IPS-20b (cell line): ENCODE measurements at regions not wholly inside any gene's neighbourhood (a gene's known extent, or its start where the extent isn't known, plus 50 kb on each side); places are given as distances from the start of the nearest gene placed in this dataset.
"Not testable (repeated sequence)": the region's sequence is repeated elsewhere in the genome, so short reads cannot be mapped to it uniquely, and the experiment has no call there.

ENCODE experiments used
- H3K27ac ChIP-seq: one replicate; pipeline ENCODE4 v1.5.1; 2013; ENCODE audit warnings: low read length
- H3K27me3 ChIP-seq: 2 replicates; pipeline ENCODE4 v1.6.1; 2013; ENCODE audit warnings: mild to moderate bottlenecking, low read length, inconsistent platforms; ENCODE audit not compliant: insufficient read depth
- H3K36me3 ChIP-seq: 2 replicates; pipeline ENCODE4 v1.6.1; 2013; ENCODE audit warnings: low read depth, mild to moderate bottlenecking, inconsistent platforms, low read length, moderate library complexity; ENCODE audit not compliant: insufficient read depth
- H3K4me1 ChIP-seq: 2 replicates; pipeline ENCODE4 v1.6.1; 2013; ENCODE audit warnings: mild to moderate bottlenecking, control low read depth, inconsistent platforms, low read length, moderate library complexity; ENCODE audit not compliant: insufficient read depth
- H3K4me3 ChIP-seq: 2 replicates; pipeline ENCODE4 v1.5.1; 2013; ENCODE audit warnings: mild to moderate bottlenecking, low read length, inconsistent platforms
- H3K9ac ChIP-seq: 2 replicates; pipeline ENCODE4 v1.6.1; 2013; ENCODE audit warnings: low read depth, mild to moderate bottlenecking, inconsistent platforms, low read length, moderate library complexity
- H3K9me3 ChIP-seq: 2 replicates; pipeline ENCODE4 v1.6.1; 2013; ENCODE audit warnings: mild to moderate bottlenecking, low read depth, low read length, inconsistent platforms; ENCODE audit not compliant: insufficient read depth

DNA sequence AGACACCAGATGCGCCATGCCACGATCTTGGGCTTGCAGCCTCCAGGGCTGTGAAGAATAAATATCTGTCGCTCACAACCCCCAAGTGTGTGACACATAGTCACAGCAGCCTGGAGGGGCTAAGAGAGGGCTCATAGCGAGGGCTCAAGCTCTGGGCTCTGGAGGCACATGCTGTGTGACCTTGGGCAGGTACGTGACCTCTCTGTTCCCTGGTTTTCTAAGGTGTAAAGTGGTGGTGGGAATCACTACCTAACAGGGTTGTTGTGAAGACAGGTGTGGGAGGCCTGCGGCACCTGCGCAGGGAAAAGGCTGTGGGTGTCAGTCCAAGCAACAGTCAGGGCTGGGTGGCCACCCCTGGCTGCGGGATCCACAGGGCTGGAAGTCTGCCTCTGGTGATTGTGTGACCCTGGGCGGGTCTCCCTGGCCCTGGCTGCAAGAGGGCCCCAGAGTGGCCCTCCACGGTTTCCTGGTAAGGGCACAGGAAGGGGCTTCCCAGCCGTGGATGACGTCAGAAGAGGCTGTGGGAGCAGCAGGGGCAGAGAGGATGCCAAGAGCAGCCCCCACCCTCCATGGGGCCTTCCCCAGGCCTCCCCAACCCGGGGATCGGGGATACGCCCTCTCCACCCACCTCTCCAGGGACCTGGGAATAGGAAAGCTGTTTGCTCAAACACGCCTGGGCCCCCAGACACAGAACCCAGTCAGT, 218.8 kb upstream of the SGCG start:
- H3K4me1 ChIP-seq: no peaks in the 10 kb centered on the region
- no peaks in the 10 kb centered on the region for H3K9me3 ChIP-seq
- no peaks in the 10 kb centered on the region for H3K27me3 ChIP-seq
- H3K4me3 ChIP-seq: no peak overlapping the region
- no peak overlapping the region for H3K27ac ChIP-seq
- H3K9ac ChIP-seq: no peak overlapping the region
- H3K36me3 ChIP-seq: no peaks in the 10 kb centered on the region

DNA sequence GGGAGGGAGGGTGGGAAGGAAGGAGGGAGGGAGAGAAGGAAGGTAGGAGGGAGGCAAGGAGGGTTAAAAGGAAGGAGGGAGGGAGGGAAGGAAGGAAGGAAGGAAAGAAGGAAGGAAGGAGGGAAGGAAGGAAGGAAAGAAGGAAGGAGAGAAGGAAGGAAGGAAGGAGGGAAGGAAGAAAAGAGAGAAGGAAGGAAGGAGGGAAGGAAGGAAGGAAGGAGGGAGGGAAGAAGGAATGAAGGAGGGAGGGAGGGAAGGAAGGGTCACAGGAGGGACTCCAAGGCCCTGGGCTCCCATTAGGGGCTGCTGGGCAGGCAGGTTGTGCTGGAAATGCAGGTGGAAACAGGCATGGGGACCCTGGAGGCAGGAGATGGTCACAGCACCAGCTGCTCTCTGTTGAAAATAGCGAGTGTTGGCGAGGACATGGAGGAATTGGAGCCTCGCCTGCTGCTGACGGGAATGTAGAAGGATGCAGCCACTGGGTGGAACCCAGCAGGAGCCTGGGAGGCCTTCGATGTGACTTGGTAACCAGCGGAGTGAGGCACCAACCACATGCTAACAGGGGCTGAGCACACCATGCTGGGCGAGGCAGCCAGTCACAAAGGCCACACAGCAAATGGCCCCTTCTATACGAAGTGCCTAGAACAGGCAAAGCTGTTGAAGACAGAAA, 217.3 kb upstream of the SGCG start:
- H3K9me3 ChIP-seq, H3K4me1 ChIP-seq, H3K36me3 ChIP-seq, H3K27me3 ChIP-seq, H3K9ac ChIP-seq, H3K4me3 ChIP-seq, H3K27ac ChIP-seq: not testable (repeated sequence)

- H3K4me3 ChIP-seq: no peak overlapping the region
- H3K36me3 ChIP-seq: no peaks in the 10 kb centered on the region
Observed at GRCh38 chr13:22964245-22964966, 216.4 kb upstream of the SGCG start.

GRCh38 chr13:22965011-22965857, 215.5 kb upstream of the SGCG start:
- not testable (repeated sequence) for H3K4me1 ChIP-seq, H3K27me3 ChIP-seq, H3K9ac ChIP-seq, H3K36me3 ChIP-seq, H3K9me3 ChIP-seq, H3K4me3 ChIP-seq, H3K27ac ChIP-seq

More at GRCh38 chr13:22964245-22964966, 216.4 kb upstream of the SGCG start:
- Histone ChIP-seq H3K9ac (no peak overlapping the region), H3K4me1 (no peaks in the 10 kb centered on the region), H3K27me3 (no peaks in the 10 kb centered on the region), H3K27ac (no peak overlapping the region), H3K9me3 (no peaks in the 10 kb centered on the region)

- not testable (repeated sequence) for H3K9me3 ChIP-seq, H3K4me1 ChIP-seq, H3K36me3 ChIP-seq, H3K27ac ChIP-seq, H3K4me3 ChIP-seq, H3K27me3 ChIP-seq, H3K9ac ChIP-seq
Observed at GRCh38 chr13:22965858-22966239, 214.9 kb upstream of the SGCG start.

GRCh38 chr13:22966753-22967152, 214.0 kb upstream of the SGCG start:
- H3K27ac ChIP-seq, H3K9ac ChIP-seq, H3K27me3 ChIP-seq, H3K9me3 ChIP-seq, H3K36me3 ChIP-seq, H3K4me1 ChIP-seq, H3K4me3 ChIP-seq: not testable (repeated sequence)

- Histone ChIP-seq H3K9ac (no peak overlapping the region), H3K27me3 (no peaks in the 10 kb centered on the region), H3K4me3 (no peak overlapping the region), H3K27ac (no peak overlapping the region), H3K4me1 (no peaks in the 10 kb centered on the region), H3K9me3 (no peaks in the 10 kb centered on the region), H3K36me3 (no peaks in the 10 kb centered on the region)
Observed at GRCh38 chr13:22967669-22968068, 213.1 kb upstream of the SGCG start.

- no peaks in the 10 kb centered on the region for H3K27me3 ChIP-seq
- H3K36me3 ChIP-seq: no peaks in the 10 kb centered on the region
- H3K9ac ChIP-seq: no peak overlapping the region
- peaks cover 8% of the 10 kb centered on the region; the same call in 1 of the 2 replicates for H3K9me3 ChIP-seq
- no peak overlapping the region for H3K4me3 ChIP-seq
- H3K4me1 ChIP-seq: no peaks in the 10 kb centered on the region
- no peak overlapping the region for H3K27ac ChIP-seq
Observed at GRCh38 chr13:22979952-22980351, 200.8 kb upstream of the SGCG start.

- Histone ChIP-seq H3K27ac (no peak overlapping the region), H3K9me3 (peaks cover 11% of the 10 kb centered on the region; the same call in 1 of the 2 replicates), H3K4me1 (no peaks in the 10 kb centered on the region), H3K36me3 (no peaks in the 10 kb centered on the region), H3K27me3 (no peaks in the 10 kb centered on the region), H3K9ac (no peak overlapping the region), H3K4me3 (no peak overlapping the region)
Observed at GRCh38 chr13:22980936-22981335, 199.8 kb upstream of the SGCG start.

GRCh38 chr13:22993148-22993547, 187.6 kb upstream of the SGCG start:
- no peaks in the 10 kb centered on the region for H3K9me3 ChIP-seq
- H3K9ac ChIP-seq: no peak overlapping the region
- H3K36me3 ChIP-seq: no peaks in the 10 kb centered on the region
- no peaks in the 10 kb centered on the region for H3K27me3 ChIP-seq
- peaks cover 3% of the 10 kb centered on the region; the same call in 1 of the 2 replicates for H3K4me1 ChIP-seq
- no peak overlapping the region for H3K27ac ChIP-seq
- no peak overlapping the region for H3K4me3 ChIP-seq

DNA sequence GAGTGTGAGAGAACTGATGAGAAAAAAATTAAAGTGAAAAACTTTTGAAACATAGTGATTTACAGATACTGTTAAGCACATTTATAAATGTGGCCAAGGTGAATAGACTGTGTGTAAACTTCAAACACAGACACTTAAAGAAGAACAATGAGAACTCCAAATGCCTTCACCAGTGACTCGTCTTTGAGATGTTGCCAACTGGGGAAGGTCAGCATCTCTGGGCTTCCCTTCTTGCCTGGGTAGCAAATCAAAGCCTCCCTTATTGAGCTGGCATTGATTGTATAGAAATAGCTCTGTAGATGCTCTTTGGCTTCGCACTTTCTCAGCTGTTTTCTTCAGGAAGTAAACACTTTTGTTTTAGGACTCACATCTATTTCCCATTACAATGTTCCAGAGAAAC, 177.3 kb upstream of the SGCG start:
- Histone ChIP-seq H3K27ac (no peak overlapping the region), H3K27me3 (no peaks in the 10 kb centered on the region), H3K4me3 (no peak overlapping the region), H3K9me3 (peaks cover 16% of the 10 kb centered on the region), H3K36me3 (no peaks in the 10 kb centered on the region), H3K9ac (no peak overlapping the region), H3K4me1 (no peaks in the 10 kb centered on the region)
